ENCODE measurements at regions not wholly inside any gene's neighbourhood (a gene's known extent, or its start where the extent isn't known, plus 50 kb on each side); places are given as distances from the start of the nearest gene placed in this dataset.

GRCh38 chr7:19437446-19437845, 271.4 kb downstream of the POLR1F start:
- TF ChIP-seq CTCF (IDR thresholded peaks at IDR 0.05) (no peak), POLR2A (IDR thresholded peaks at IDR 0.05) (no peak)

All from breast epithelium (tissue), 3 donors.